BJ (cell line): ENCODE measurements at regions not wholly inside any gene's neighbourhood (a gene's known extent, or its start where the extent isn't known, plus 50 kb on each side); places are given as distances from the start of the nearest gene placed in this dataset.

Experiments
- CTCF ChIA-PET: fragments of 350-600 bp; formaldehyde crosslinking; extraction: SDS; loops from one replicate; lab custom pipeline; 2021; ENCODE audit warnings: antibody characterized with exemption, inconsistent platforms; lab: Yijun Ruan, JAX
- POLR2A ChIA-PET: fragments of 300-600 bp; sonication (Branson Sonifier 250); formaldehyde crosslinking; extraction: SDS; loops from one replicate; lab custom pipeline; 2021; ENCODE audit warnings: antibody characterized with exemption; lab: Charles Lee
- DNase-seq: peaks from one replicate; pipeline ENCODE4 v3.0.0-alpha.2; 2011; ENCODE audit warnings: low read depth
- H3K27me3 ChIP-seq: 2 replicates; pipeline ENCODE4 v1.6.0; 2011; ENCODE audit warnings: low read length; ENCODE audit not compliant: control insufficient read depth, insufficient read depth
- H3K36me3 ChIP-seq: 2 replicates; pipeline ENCODE4 v1.5.1; 2011; ENCODE audit warnings: low read length; ENCODE audit not compliant: control insufficient read depth, insufficient read depth
- H3K4me3 ChIP-seq: 2 replicates; pipeline ENCODE4 v1.5.1; 2011; ENCODE audit warnings: low read depth, mild to moderate bottlenecking, control low read depth, low read length
- TF ChIP-seq, protein P1 (sequence below): IDR thresholded peaks from 2 replicates; pipeline ENCODE4 v1.5.1; 2011; ENCODE audit warnings: low read depth, mild to moderate bottlenecking, control low read depth, inconsistent platforms, low read length, moderate library complexity; ENCODE audit not compliant: insufficient read depth

DNA sequence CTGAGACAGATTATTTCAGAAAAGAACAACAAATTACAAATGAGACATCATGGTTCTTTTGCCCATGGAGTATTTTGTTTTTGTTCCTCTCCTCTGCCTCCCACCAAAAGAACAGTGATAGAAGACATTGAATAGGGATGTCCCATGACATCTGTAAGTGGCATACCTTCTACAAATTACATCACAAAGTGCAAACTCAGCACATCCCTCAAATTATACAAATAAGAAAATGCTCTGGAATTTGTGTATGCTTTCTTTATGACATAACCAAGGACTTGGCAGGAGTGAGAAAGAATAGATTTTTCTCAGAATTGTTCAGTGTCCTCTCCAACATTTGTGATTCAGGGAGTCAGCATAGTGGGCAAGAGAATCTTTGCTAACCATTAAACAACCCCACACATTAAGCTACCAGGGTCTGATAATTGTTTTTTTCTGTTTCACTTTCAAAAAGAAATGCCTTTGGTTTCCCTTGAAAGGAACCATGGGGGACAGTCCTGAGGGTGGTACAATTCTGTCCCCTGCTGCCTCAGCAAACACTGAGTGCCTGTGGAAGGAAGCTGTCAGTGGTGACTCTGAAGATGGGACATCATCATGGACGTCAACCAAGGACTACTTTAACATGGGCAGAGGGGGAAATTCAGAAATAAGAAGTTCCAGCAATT, 430.3 kb downstream of the AASDHPPT start:
- Histone ChIP-seq H3K27me3 (no peaks in the 10 kb centered on the region; the same call in 1 of the 2 replicates), H3K4me3 (no peak overlapping the region), H3K36me3 (no peaks in the 10 kb centered on the region)
- CTCF ChIA-PET: no interaction called here
- POLR2A ChIA-PET: no interaction called here
- no peak for DNase-seq
- TF ChIP-seq, protein P1, sequence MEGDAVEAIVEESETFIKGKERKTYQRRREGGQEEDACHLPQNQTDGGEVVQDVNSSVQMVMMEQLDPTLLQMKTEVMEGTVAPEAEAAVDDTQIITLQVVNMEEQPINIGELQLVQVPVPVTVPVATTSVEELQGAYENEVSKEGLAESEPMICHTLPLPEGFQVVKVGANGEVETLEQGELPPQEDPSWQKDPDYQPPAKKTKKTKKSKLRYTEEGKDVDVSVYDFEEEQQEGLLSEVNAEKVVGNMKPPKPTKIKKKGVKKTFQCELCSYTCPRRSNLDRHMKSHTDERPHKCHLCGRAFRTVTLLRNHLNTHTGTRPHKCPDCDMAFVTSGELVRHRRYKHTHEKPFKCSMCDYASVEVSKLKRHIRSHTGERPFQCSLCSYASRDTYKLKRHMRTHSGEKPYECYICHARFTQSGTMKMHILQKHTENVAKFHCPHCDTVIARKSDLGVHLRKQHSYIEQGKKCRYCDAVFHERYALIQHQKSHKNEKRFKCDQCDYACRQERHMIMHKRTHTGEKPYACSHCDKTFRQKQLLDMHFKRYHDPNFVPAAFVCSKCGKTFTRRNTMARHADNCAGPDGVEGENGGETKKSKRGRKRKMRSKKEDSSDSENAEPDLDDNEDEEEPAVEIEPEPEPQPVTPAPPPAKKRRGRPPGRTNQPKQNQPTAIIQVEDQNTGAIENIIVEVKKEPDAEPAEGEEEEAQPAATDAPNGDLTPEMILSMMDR: no peak

DNA sequence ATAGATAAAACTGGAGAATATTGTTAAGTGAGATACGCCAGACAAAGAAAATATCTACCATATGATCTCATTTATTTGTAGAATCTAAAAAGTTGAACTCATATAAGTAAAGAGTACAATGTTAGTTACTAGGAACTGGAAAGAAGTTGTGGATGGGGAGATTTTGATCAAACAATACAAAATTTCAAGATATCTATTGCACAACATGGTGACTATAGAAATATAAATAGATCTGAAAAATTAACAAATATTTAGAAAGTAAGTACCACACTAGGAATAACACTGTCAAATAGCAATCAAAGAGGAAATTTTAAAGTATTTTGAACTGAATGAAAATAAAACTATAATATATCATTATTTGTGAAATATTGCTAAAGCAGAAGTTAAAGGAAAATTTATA, 437.2 kb downstream of the AASDHPPT start:
- ChIA-PET CTCF (no interaction called here), POLR2A (no interaction called here)
- no peak overlapping the region for H3K4me3 ChIP-seq
- no peak for DNase-seq
- no peaks in the 10 kb centered on the region for H3K36me3 ChIP-seq
- TF ChIP-seq, protein P1: no peak
- no peaks in the 10 kb centered on the region for H3K27me3 ChIP-seq

DNA sequence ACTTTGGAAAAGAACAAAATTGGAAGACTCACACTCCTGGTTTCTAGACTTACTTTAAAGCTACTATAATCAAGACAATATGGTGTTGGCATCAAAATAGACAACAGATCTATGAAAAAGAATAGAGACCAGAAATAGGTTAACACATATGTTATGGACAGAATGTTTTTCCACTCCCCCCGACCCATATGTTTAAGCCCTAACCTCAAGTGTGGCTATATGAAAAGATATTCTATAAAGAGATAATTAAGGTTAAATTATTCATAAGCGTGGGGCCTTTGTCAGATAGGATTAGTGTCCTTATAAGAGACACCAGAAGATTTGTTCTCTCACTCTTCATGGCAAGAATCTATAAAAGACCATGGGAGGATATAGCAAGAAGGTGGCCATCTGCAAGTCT, 440.0 kb downstream of the AASDHPPT start:
- no peaks in the 10 kb centered on the region for H3K27me3 ChIP-seq
- ChIA-PET POLR2A (no interaction called here), CTCF (no interaction called here)
- TF ChIP-seq, protein P1: no peak
- H3K36me3 ChIP-seq: no peaks in the 10 kb centered on the region
- DNase-seq: no peak
- no peak overlapping the region for H3K4me3 ChIP-seq

DNA sequence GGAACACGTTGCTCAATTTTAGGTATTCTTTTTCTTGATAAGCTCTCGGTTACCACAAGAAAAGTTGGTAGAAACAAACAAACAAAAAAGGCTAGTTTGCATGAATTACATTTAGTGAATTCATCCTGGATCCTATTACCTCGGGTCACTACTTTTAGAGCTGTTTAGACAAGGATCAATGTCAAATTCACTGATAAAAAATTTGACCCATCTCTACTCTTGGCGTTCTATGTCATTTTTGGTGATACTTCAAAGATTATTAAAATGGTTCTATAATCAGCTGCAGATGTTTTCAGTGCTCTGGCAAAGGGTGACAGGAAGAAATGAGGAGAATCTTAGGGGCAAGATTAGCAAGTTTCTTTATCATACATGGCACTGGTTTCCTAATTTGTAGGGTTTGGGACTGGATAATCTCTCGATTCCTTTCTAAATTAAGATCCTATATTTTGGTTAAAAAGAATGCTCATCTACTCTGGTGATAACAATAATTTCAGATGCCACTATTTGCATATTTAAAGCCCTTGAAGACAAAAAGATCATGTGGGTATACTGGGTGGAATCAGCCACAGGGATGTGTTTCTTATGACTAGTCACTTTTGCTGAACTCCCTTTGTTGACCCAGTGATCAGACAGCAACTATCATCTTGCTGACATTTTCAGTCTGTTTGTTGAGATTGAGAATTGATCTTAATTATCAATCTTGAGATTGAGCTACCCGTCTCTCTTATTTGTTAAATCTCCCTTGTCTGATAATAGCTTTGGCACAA, 442.9 kb downstream of the AASDHPPT start:
- H3K4me3 ChIP-seq: no peak overlapping the region
- no peaks in the 10 kb centered on the region for H3K36me3 ChIP-seq
- no peaks in the 10 kb centered on the region for H3K27me3 ChIP-seq
- CTCF ChIA-PET: no interaction called here
- POLR2A ChIA-PET: no interaction called here
- TF ChIP-seq, protein P1: no peak
- DNase-seq: no peak

DNA sequence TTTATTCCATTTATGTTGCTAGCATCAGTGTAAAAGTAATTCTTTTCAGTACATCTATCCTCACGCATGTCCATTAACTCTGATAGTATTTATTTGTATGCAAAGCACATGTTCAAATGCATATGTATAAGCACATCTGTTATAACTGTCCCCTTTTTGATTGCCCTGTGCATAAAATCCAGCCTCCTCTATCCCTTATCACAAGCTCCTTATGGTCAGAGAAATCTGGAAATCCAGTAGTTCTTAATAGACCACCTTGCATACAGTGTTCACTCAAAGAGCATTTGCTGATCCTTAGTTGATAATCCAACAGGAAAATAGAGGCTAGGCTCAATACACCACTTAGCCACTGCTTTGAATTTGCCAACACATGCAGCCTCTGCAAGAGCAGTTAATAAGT, 443.5 kb downstream of the AASDHPPT start:
- CTCF ChIA-PET: no interaction called here
- POLR2A ChIA-PET: no interaction called here
- TF ChIP-seq, protein P1: no peak

More for the DNA sequence above, 443.5 kb downstream of the AASDHPPT start:
- Histone ChIP-seq H3K36me3 (no peaks in the 10 kb centered on the region), H3K27me3 (no peaks in the 10 kb centered on the region), H3K4me3 (no peak overlapping the region)
- DNase-seq: no peak
